ENCODE measurements at regions not wholly inside any gene's neighbourhood (a gene's known extent, or its start where the extent isn't known, plus 50 kb on each side); places are given as distances from the start of the nearest gene placed in this dataset.

DNA sequence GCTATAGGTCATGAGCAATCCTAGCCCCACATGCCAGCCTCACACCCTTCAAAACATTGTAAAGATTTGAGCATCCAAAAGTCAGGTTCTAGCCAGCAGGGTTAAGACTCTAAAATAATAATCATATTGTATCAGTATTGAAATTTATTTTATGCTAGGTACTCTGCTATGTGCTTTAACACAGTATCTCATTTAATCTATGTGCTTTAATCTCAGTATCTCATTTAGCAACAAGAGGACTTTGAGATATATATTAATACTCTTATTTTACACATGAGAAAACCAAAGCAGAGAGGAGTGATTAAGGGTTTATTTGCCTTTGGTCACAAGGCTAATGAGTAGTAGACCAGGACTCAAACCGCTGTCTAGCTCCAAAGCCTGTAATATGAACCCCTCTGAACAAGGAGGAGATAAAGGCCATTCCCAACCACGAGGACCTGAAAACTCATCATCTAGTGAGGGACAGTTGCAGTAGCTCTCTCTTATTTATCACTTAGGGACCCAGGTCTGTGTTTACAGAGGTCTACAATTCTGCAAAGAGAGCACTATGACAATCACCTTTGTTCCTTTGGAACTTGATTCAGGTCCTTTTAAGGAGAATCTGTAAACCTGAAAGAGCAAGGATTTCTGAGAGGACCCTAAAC is 116.5 kb upstream of the SERTAD2 start:
- no peak for DNase-seq

DNA sequence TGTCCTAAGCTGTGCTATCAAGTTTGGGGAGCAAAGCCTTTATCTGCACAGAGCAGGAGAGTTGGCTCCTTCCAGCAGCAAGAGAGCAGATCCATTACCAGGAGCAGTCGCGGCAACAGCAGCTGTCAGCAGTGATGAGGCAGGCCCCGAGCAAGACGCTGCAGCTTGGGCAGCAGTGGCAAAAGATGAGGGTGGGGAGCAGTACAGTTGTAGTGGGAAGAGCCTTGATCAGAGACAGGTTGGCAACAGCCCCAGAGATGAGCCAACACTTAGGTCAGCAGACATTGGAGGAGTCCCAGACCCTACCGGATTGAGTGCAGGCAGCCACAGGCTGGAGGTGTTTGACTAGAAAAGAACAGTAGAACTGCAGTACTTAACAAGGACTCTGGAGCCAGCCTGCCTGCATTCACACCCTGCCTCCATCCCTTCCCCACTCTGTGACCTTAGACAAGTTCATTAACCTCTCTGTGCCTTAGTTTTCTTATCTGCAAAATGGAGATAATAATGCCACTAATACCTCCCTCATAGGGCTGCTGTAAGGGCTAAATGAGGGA is 117.1 kb upstream of the SERTAD2 start:
- DNase-seq: peak; percentile 55

DNA sequence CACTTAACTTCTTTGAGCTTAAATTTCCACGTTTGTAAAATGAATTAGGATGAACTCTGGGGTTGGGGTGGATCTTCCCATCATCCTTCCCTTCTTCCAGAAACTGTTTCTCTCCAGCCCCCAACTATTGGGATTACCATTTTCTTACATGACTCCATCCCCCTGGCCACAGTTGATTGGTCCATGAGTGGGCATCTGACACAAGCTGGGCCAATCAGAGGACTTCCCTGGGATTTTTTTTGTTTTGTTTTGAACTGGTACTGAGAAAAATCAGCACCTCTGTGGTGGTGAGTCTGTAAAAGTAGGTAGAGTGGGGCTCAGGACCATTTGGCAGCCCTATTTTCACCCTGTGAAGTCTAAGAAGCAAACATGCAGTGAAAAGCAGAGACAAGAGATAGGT is 118.0 kb upstream of the SERTAD2 start:
- DNase-seq: no peak

GRCh38 chr2:64773461-64774118 is 119.9 kb upstream of the SERTAD2 start:
- no peak for DNase-seq

DNA sequence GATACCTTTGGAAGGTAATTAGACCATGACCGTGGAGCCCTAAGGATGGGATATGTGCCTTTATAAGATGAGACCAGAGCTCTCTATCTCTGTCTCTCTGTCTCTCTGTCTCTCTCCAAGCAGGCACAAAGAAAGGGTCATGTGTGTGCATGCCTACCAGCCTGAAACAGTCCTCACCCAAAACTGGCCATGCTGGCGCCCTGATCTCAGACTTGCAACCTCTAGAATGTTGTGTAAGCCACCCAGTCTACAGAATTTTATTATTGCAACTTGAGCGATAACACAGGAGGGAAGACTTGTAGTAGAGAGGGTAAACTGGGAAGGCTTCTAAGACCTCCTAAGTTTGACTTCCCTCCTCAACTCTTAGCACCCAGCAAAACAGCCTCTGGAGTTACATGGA is 124.1 kb upstream of the SERTAD2 start:
- DNase-seq: no peak

DNA sequence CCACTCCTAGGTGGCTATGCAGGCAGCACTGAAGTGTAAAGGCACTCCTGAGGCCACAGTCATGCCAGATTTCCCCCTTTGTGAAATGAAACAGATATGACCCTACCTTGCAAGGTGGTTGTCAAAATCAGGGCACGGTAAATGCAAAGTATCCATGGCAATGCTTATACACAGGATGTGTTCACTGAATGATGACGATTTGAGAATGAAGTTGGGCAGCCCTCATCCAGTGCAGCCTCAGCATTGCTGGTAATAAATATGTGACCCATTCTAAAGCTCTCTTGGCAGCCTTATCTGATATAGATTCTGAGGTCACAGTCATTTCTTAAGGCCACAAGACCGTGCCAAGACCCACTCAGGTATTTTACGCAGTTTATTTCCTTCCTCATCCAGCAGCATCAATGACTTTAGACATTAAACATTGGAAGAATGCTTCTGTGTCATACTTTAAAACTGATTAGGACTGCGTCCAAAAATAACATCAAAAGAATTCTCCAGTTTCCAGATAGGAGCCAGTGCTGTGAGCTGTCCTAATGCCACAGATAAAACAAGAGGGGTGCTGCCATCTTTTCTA is 125.5 kb upstream of the SERTAD2 start:
- DNase-seq: no peak

DNA sequence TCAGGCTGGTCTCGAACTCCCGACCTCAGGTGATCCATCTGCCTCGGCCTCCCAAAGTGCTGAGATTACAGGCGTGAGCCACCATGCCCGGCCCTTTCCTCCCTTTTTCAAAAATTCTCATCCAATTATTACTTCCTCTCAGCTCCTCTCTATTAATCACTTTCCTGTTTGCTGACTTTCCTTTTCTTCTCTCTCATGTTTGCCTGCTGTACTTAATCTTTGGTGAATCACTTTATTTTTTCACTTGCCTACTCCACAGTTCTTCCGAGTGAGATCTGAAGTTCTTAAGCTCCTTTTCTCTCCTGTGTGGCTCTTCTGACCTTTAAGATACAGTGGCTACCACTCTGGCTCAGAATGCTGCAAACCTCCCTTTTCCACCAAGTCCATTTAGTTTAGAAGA is 126.3 kb upstream of the SERTAD2 start:
- no peak for DNase-seq

DNA sequence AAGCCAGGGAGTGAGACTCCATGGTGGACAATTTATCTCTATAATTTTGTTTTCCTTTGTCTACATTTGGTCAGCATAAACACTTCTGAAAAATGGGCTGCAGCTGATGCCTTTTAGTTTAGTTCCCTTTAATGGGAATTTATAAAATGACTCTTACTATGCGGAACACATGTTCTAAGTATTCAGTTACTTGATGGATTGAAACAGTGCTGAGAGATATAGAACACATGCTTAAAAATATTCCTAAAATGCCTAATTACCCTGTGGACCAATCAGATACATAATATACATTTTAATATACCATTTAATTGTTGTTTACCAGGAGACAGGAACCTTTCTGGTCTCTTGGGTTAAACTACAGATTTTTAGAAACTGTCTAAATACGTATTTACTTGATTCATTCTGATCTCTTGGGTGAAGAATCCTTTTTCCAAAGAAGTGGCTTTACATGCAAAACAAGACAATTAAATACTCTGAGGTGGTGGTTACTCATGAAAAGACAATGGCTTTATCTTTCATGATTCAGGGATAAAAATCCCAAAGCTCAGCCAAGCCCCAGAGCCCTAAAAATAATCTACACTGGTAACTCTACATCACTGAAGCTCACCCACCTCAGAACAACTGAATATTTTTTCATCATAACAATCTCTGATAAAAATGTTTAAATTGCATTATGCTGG is 128.1 kb upstream of the SERTAD2 start:
- no peak for DNase-seq

GRCh38 chr2:64784168-64785061 is 130.7 kb upstream of the SERTAD2 start:
- DNase-seq: no peak

GRCh38 chr2:64785245-64785644 is 131.5 kb upstream of the SERTAD2 start:
- no peak for DNase-seq

GRCh38 chr2:64786343-64787018 is 132.8 kb upstream of the SERTAD2 start:
- no peak for DNase-seq

DNA sequence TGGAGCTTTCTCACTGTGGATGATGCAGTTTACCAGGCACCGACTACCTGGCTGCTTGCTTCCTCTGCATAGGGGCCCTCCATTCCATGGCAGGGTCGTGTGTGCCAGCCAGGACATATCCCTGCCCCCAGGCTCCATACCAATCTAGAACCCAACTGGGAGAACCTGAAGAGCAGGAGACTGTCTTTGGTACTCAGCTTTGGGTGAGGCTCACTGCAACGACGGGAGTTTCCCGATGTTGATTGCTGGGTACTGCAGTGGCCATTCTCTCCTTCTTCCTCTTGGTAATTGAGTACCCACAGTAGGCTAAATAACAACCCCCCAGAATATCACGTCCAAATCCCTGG is 133.3 kb upstream of the SERTAD2 start:
- DNase-seq: no peak

DNA sequence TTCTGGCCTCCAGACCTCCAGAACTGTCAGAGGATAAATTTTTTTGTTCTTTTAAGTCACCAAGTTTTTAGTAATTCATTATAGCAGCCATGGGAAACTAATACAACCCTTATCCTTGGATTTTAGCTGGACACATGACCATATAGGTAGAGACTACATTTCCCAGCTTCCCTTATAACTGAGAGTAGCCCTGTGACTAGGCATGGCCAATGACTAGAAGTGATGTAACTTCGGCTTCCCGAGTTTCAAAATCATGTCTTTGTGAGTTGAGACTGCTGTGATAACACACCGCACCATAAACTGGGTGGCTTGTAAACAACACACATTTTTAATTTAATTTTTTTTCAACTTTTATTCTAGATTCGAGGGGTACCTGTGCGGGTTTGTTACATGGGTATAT is 134.0 kb upstream of the SERTAD2 start:
- no peak for DNase-seq

GRCh38 chr2:64789466-64790320 is 136.0 kb upstream of the SERTAD2 start:
- no peak for DNase-seq

- DNase-seq: no peak
These were observed 138.6 kb upstream of the SERTAD2 start for GRCh38 chr2:64792300-64792699.

- no peak for DNase-seq
These were observed 139.4 kb upstream of the SERTAD2 start for GRCh38 chr2:64792995-64793639.

DNA sequence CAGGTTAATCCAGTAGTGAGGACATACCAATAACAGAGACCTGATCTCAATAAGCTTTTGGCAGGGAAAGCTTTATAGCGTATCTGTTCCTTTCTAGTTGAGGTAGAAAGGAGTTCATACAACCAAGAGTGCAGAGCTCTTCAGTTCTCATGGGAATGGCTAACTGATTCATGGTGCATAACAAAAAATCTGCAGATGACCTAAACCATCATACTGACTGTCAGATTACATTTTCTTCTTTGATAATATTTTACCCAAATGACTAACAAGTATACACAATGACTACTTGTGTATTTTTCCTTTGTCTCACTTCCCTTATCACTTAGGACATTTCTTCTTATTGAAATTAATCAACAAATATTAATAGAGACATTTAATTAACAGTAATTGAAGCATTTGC is 140.0 kb upstream of the SERTAD2 start:
- no peak for DNase-seq

- DNase-seq: no peak
These were observed 140.8 kb upstream of the SERTAD2 start for GRCh38 chr2:64794426-64794995.

GRCh38 chr2:64795024-64795592 is 141.4 kb upstream of the SERTAD2 start:
- no peak for DNase-seq

GRCh38 chr2:64796926-64797325 is 143.2 kb upstream of the SERTAD2 start:
- no peak for DNase-seq
